Naive B cell (primary cell): ENCODE measurements at regions not wholly inside any gene's neighbourhood (a gene's known extent, or its start where the extent isn't known, plus 50 kb on each side); places are given as distances from the start of the nearest gene placed in this dataset.
"Not testable (repeated sequence)": the region's sequence is repeated elsewhere in the genome, so short reads cannot be mapped to it uniquely, and the experiment has no call there.

Experiments used
- ATAC-seq, 2 donors: fragments of 150-1000 bp; cut with Tn5 transposase; 2 replicates each; pipeline ENCODE4 v1.10.0; 2021; ENCODE audit warnings: low read depth in 2 of 2, mild to moderate bottlenecking in 2 of 2, moderate library complexity in 2 of 2
- DNase-seq: peaks from one replicate; pipeline ENCODE4 v3.0.0; 2022
- H3K27ac Mint-ChIP-seq, 6 donors: one replicate each; pipeline ENCODE4 v1.8.0; 2020 to 2022; ENCODE audit warnings: mild to moderate bottlenecking in 6 of 6, mixed read lengths in 6 of 6, moderate library complexity in 5 of 6, inconsistent platforms in 2 of 6
- H3K27me3 Mint-ChIP-seq, 3 donors: one replicate each; pipeline ENCODE4 v1.8.0; 2021 to 2022; ENCODE audit warnings: mixed read lengths in 3 of 3, mild to moderate bottlenecking in 1 of 3
- H3K36me3 Mint-ChIP-seq, 2 donors: one replicate each; pipeline ENCODE4 v1.8.0; 2020 to 2022; ENCODE audit warnings: mixed read lengths in 2 of 2, inconsistent platforms in 1 of 2, mild to moderate bottlenecking in 1 of 2
- H3K4me1 Mint-ChIP-seq, 3 donors: one replicate each; pipeline ENCODE4 v1.8.0; 2020 to 2022; ENCODE audit warnings: mixed read lengths in 3 of 3, inconsistent platforms in 1 of 3, mild to moderate bottlenecking in 1 of 3, moderate library complexity in 1 of 3
- H3K4me3 Mint-ChIP-seq, 8 donors: one replicate each; pipeline ENCODE4 v1.8.0; 2020 to 2022; ENCODE audit warnings: mild to moderate bottlenecking in 8 of 8, mixed read lengths in 8 of 8, moderate library complexity in 8 of 8, inconsistent platforms in 2 of 8
- H3K9me3 Mint-ChIP-seq, 7 donors: one replicate each; pipeline ENCODE4 v1.8.0; 2020 to 2022; ENCODE audit warnings: mixed read lengths in 7 of 7, mild to moderate bottlenecking in 5 of 7, inconsistent platforms in 2 of 7, moderate library complexity in 1 of 7

DNA sequence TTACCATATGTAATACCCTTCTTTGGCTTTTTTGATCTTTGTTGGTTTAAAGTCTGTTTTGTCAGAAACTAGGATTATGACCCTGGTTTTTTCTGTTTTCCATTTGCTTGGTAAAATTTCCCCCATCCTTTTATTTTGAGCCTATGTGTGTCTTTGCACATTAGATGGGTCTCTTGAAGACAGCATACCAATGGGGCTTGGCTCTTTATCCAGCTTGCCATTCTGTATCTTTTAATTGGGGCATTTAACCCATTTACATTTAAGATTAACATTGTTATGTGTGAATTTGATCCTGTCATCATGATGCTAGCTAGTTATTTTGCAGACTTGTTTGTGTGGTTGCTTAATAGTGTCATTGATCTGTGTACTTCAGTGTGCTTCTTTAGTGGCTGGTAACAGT is 103.1 kb upstream of the PHF24 start:
- H3K4me1 Mint-ChIP-seq, ATAC-seq, DNase-seq, H3K27ac Mint-ChIP-seq, H3K4me3 Mint-ChIP-seq: not testable (repeated sequence)
- peaks cover 15 to 32% (median 22%) of the 10 kb centered on the region in 3 donors for H3K27me3 Mint-ChIP-seq
- H3K9me3 Mint-ChIP-seq, result peaks cover 0 to 42% (median 34%) of the 10 kb centered on the region in 7 donors
- peaks cover 7 to 23% of the 10 kb centered on the region in 2 donors for H3K36me3 Mint-ChIP-seq

DNA sequence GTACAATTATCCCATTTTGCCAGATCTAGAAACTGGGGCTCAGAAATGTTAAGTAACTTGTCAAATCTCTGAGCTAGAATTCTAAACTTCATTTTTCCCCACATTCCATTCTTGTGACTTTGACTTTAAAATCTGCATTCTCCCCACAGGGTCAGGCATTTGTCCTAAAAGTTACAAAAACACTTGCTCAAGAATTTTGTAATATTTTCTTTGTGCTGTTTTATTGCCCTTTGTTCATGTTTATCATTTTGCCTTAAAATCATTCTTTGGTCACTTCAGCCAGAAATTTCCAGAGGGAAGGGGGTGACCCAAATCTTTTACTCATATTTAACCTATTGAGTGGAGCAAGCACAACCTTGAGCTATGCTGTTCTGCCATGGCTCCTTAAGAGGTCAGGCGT is 120.1 kb upstream of the CCL21 start:
- ATAC-seq, result no peak
- no peak overlapping the region for H3K4me3 Mint-ChIP-seq
- no peak overlapping the region for H3K27ac Mint-ChIP-seq
- H3K4me1 Mint-ChIP-seq, result no peaks in the 10 kb centered on the region
- no peak for DNase-seq
- H3K9me3 Mint-ChIP-seq, result no peaks in the 10 kb centered on the region
- H3K36me3 Mint-ChIP-seq, result no peaks in the 10 kb centered on the region
- H3K27me3 Mint-ChIP-seq, result peaks cover 8 to 19% (median 14%) of the 10 kb centered on the region in 3 donors

DNA sequence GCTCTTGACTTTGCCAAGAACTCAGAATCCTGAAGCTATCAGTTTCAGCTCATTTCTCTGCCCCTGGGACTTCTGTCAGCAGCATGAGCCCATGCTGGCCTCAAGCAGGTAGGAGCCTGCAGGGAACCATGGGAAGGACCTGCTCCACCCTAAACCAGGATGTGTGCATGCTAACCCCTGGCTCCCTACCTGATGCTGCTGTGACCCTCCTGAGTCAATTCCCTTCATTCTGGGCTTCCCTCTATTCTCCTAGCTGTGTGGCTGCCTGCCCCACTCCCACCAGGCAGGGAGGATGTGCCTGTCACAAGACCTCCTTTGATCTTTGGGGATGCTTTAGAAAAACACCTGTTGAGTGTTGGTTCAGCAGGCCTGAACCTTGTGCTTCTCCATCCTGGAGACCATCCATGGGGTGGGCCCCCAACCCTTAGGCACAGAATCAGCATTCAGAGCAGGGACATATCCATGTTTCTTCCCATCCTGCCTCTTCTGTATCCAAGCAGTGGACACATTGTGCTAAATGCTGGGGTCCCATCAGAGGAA is 117.1 kb upstream of the CCL21 start:
- H3K27ac Mint-ChIP-seq, result no peak overlapping the region
- no peaks in the 10 kb centered on the region for H3K9me3 Mint-ChIP-seq
- DNase-seq (no peak), ATAC-seq (no peak)
- H3K36me3 Mint-ChIP-seq, result no peaks in the 10 kb centered on the region
- H3K4me1 Mint-ChIP-seq, result no peaks in the 10 kb centered on the region
- peaks cover 20 to 31% (median 24%) of the 10 kb centered on the region in 3 donors for H3K27me3 Mint-ChIP-seq
- no peak overlapping the region for H3K4me3 Mint-ChIP-seq

DNA sequence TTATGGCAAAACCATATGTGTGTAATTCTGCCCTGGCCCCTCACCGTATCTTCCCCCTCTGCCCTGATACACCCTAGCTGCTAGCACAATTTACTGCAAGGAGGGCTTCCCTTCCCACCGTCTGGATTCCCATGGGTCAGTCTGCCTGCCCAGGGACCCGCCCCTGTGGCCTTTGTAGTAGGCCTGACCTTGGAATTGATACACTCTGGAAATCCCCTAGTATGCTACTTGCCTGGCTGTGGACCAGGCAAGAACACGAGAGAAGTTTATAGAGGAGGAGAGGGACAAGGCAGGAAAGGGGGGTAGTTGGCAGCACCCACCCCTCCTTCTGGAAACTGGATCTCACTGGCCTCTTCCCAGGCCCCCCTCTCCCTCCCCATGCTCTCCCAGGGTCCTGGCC is 115.8 kb upstream of the CCL21 start:
- no peaks in the 10 kb centered on the region for H3K36me3 Mint-ChIP-seq
- no peak overlapping the region for H3K27ac Mint-ChIP-seq
- H3K4me3 Mint-ChIP-seq, result no peak overlapping the region
- DNase-seq (no peak), ATAC-seq (no peak)
- H3K4me1 Mint-ChIP-seq, result no peaks in the 10 kb centered on the region
- peaks cover 19 to 25% (median 25%) of the 10 kb centered on the region in 3 donors for H3K27me3 Mint-ChIP-seq
- H3K9me3 Mint-ChIP-seq, result peaks cover 0 to 9% (median 2%) of the 10 kb centered on the region in 7 donors

DNA sequence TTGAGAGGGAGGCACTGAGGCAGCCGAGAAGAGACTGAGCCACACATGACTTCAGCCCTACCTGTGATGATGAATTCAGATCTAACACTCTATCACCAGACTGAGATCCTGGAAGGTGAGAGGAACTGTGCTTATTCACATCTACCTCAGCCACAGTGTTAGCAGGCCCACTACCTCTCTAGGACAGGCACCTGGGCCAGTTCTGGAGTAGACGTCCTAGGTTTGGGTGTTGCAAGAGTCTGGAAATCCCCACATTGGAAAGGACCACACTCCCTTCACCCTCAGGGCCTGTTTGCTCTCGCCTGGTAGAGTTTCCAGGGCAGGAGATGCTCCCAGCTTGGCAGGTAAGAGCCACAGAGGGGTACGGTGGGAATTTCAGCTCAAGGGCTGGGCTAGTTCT is 113.8 kb upstream of the CCL21 start:
- Mint-ChIP-seq H3K27me3 (peaks cover 13 to 25% (median 19%) of the 10 kb centered on the region in 3 donors), H3K27ac (no peak overlapping the region)

DNA sequence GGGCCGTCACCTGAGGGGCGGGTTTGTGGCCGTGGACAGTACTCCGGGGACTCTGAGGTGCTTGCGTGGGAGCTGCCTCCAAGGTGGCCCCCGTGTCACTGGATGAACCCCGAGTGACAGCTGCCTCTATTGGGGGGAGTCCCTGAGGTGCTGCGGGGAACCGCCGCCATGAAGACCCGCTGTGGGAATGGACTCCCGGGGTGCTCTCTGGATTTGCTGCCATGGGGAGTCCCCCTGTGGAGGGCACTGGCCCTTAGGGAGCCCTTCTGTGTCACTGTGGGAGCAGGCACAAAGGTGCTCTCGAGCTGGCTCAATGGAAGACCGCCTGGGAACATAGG is 100.2 kb upstream of the CCL21 start:
- ATAC-seq (no peak), DNase-seq (no peak)
- no peak overlapping the region for H3K27ac Mint-ChIP-seq
- peaks cover 12 to 62% (median 32%) of the 10 kb centered on the region in 7 donors for H3K9me3 Mint-ChIP-seq
- peaks cover 46 to 62% (median 61%) of the 10 kb centered on the region in 3 donors for H3K27me3 Mint-ChIP-seq
- H3K36me3 Mint-ChIP-seq, result peaks cover 3 to 12% of the 10 kb centered on the region in 2 donors
- no peak overlapping the region for H3K4me3 Mint-ChIP-seq
- H3K4me1 Mint-ChIP-seq, result peaks cover 0 to 4% (median 3%) of the 10 kb centered on the region in 3 donors

More for the DNA sequence above, 113.8 kb upstream of the CCL21 start:
- no peak for ATAC-seq
- DNase-seq, result no peak
- no peaks in the 10 kb centered on the region for H3K4me1 Mint-ChIP-seq
- no peaks in the 10 kb centered on the region for H3K36me3 Mint-ChIP-seq
- H3K4me3 Mint-ChIP-seq, result no peak overlapping the region
- H3K9me3 Mint-ChIP-seq, result peaks cover 3 to 29% (median 10%) of the 10 kb centered on the region in 7 donors

DNA sequence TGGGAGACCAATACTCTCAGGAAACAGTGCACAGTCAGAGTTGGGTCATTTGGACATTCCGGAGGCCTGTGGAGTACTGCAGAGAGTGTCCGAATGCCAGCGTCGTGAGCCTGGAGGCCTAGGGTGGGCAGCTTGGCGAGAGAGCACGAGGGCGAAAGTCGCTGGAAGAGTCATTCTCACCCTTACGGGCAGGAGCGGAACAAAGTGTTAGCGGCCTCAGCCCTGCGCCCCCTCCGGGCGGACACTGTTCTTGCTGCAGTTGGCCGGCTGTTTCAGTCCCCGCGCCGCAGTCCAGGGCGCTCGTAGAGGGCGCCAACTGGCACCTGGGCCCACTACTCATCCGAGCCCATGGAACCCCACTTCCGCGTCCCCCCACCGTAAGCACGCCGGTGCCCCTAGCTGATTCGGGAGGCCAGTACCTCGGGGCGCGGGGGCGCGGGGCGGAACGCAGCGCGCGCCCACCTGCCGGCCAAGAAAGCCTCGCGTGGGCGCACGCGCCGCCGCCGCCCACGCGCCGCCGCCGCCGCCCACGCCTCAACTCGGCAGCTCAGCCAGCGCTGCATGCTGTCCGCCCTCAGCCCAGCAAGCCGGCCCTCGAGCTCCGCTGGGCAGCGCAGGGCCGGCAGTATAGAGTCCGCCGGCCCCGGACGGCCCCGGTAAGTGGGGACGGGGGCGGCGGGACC is 99.7 kb upstream of the CCL21 start:
- H3K27me3 Mint-ChIP-seq, result peaks cover 46 to 62% (median 60%) of the 10 kb centered on the region in 3 donors
- peaks cover 13 to 67% (median 34%) of the 10 kb centered on the region in 7 donors for H3K9me3 Mint-ChIP-seq
- ATAC-seq, result no peak
- no peak for DNase-seq
- H3K36me3 Mint-ChIP-seq, result peaks cover 3 to 12% of the 10 kb centered on the region in 2 donors
- H3K27ac Mint-ChIP-seq, result no peak overlapping the region
- peaks cover 0 to 4% (median 3%) of the 10 kb centered on the region in 3 donors for H3K4me1 Mint-ChIP-seq
- H3K4me3 Mint-ChIP-seq, result peak overlapping the region in 1 of 8 donors; percentile 15

DNA sequence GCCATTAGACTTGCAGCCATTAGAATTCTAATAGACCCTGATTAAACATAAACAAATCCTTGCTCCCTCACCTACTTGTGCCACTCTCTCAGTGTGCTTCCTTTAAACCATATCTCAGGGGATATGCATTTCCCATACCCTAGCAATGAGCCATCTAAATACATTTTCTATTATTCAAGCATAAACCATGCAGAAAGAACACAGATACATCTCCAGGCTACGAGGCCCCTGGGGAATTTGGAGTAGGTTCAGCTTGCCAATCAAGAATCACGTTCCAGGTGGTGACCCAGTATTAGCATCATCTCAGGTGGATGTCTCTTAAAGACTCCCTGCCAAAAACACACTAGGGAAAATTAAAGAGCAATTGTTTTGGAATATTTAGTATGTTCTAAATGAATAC is 93.0 kb upstream of the CCL21 start:
- Mint-ChIP-seq H3K36me3 (peaks cover 0 to 3% of the 10 kb centered on the region in 2 donors), H3K4me1 (no peaks in the 10 kb centered on the region), H3K4me3 (no peak overlapping the region), H3K27me3 (peaks cover 23 to 42% (median 34%) of the 10 kb centered on the region in 3 donors), H3K27ac (no peak overlapping the region), H3K9me3 (peaks cover 3 to 46% (median 18%) of the 10 kb centered on the region in 7 donors)
- no peak for DNase-seq
- ATAC-seq, result no peak

DNA sequence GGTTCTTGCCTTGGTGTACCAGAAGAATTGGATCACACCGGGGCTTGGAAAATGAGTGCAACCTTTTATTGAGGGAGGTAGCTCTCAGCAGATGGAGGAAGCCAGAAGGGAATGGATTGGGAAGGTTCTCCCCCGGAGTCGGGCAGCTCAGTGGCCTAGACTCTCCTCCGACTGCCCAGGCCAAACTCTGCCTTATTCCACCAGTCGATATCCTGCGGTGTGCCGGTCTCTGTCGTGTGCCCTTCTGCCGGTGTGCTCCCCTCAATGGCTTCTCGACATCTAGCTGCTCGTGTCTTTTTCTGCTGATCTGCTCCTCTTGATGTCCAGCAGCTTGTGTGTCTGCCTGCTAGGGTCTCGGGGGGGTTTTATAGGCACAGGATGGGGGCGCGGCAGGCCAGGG is 87.4 kb upstream of the CCL21 start:
- no peaks in the 10 kb centered on the region for H3K4me1 Mint-ChIP-seq
- H3K27ac Mint-ChIP-seq, result no peak overlapping the region
- DNase-seq (no peak), ATAC-seq (no peak)
- peaks cover 10 to 40% (median 25%) of the 10 kb centered on the region in 3 donors for H3K27me3 Mint-ChIP-seq
- H3K4me3 Mint-ChIP-seq, result no peak overlapping the region
- H3K9me3 Mint-ChIP-seq, result peaks cover 0 to 33% (median 3%) of the 10 kb centered on the region in 7 donors
- H3K36me3 Mint-ChIP-seq, result no peaks in the 10 kb centered on the region

DNA sequence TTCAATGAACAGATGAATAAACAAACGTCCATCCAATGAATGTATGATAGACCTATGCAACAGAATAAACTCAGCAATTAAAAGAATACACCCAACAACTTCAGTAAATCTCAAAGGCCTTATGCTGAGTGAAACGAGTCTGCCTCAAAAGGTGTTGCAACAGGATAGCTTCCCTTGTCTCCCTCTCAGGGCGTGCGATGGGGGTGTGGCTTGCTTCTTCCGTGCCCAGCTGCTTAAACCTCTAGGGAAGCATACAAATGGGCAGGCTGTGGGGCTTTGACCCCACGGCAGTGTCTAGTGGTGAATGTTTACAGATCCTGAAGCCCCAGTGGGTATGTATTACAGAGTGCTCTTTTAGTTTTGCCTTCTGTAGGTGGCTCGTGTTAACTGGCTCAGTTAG is 87.0 kb upstream of the CCL21 start:
- Mint-ChIP-seq H3K27me3 (peaks cover 13 to 40% (median 23%) of the 10 kb centered on the region in 3 donors), H3K36me3 (no peaks in the 10 kb centered on the region), H3K4me3 (no peak overlapping the region), H3K27ac (no peak overlapping the region), H3K9me3 (peaks cover 0 to 33% (median 3%) of the 10 kb centered on the region in 7 donors), H3K4me1 (no peaks in the 10 kb centered on the region)
- DNase-seq, result no peak
- no peak for ATAC-seq

DNA sequence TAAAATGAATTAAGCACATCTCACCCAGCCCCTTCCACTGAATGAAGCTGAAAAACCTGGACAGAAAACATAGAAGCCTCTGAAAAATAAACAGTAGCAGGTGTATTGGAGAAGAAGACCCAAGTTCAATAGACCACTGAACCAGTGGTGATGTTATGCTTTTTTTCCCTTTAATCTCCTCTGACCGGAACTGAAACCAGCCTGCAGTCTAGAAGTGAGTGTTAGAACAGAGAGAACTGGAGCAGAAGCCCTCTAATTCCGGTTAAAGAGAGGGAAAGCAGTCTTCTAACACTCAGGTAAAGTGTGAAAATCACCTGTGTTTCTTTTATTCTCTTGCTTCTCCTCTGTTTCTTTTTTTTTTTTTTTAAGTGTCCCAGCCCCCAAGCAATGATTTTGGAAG is 83.5 kb upstream of the CCL21 start:
- H3K36me3 Mint-ChIP-seq, result no peaks in the 10 kb centered on the region
- H3K27me3 Mint-ChIP-seq, result peaks cover 37 to 61% (median 44%) of the 10 kb centered on the region in 3 donors
- ATAC-seq (no peak), DNase-seq (no peak)
- no peaks in the 10 kb centered on the region for H3K4me1 Mint-ChIP-seq
- H3K27ac Mint-ChIP-seq, result no peak overlapping the region
- H3K9me3 Mint-ChIP-seq, result peaks cover 0 to 17% (median 3%) of the 10 kb centered on the region in 7 donors
- no peak overlapping the region for H3K4me3 Mint-ChIP-seq

DNA sequence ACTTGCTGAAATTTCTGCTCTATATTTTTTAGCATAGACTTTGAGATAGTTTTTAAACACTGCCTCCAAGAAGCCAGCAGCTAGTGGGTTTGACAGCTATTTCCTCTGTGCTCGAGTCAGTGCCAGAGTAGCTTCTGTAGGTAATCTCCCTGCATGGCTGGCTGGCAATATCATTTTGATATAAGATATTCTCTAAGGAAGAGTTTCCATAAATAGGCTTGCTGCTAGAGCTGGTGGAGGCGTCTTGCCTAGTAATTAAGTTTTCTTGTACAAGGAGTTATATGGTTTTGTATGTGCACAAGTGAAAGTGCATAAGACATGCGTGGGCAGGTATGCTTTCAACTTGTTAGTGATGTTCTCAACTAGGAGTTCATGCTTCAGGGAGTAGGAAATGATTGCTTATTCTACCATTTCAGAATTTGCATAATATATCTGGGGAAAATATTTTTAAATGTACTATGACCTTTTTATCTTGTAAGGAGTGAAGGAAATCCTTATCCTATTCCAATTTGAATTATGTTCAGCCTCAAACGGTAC is 74.1 kb upstream of the CCL21 start:
- Mint-ChIP-seq H3K27ac (no peak overlapping the region), H3K4me1 (peaks cover 0 to 1% (median 0%) of the 10 kb centered on the region in 3 donors), H3K27me3 (peaks cover 21 to 24% (median 22%) of the 10 kb centered on the region in 3 donors), H3K9me3 (peaks cover 0 to 2% (median 0%) of the 10 kb centered on the region in 7 donors), H3K36me3 (no peaks in the 10 kb centered on the region), H3K4me3 (no peak overlapping the region)
- DNase-seq (no peak), ATAC-seq (no peak)

DNA sequence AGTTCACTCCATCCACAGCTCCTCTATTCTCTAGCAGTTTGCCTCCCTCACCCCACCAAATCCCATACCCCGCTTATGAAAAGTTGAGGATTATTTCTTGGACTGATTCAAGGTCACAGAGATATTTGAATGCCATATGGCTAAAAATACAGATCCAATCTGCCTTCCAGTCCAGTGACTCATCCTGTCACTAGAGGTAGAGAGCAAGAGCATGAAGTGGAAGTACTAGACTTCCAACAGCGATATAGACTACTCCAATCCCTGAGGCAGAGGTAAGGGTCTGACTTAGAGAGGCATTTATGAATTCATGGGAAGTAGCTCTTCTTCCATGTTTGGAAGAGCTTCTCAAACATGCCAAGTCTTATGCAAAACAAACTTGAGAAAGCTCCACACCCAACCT is 72.4 kb upstream of the CCL21 start:
- H3K27ac Mint-ChIP-seq, result no peak overlapping the region
- peaks cover 0 to 4% (median 0%) of the 10 kb centered on the region in 7 donors for H3K9me3 Mint-ChIP-seq
- H3K36me3 Mint-ChIP-seq, result no peaks in the 10 kb centered on the region
- DNase-seq, result no peak
- peaks cover 0 to 1% (median 0%) of the 10 kb centered on the region in 3 donors for H3K4me1 Mint-ChIP-seq
- no peak for ATAC-seq
- H3K27me3 Mint-ChIP-seq, result peaks cover 19 to 30% (median 25%) of the 10 kb centered on the region in 3 donors
- no peak overlapping the region for H3K4me3 Mint-ChIP-seq

DNA sequence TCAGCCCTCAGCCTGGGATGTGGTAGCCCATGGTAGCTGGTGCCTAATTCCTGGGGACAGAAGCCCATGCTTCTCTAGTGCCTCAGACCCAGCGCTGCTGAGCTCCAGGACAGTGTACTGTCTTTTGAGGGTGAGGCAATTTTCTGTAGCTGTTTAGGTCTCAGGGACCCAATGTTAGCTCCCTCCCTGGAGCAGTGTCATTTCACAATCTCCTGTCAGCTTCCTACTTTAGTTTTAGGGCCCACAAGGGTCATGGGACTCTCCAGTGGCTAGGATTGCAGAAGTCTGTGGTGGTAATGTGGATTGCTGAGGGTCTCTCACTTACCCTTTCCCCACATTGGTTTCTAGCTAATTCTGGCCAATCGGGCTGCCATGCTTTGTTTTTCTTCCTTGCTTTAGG is 67.7 kb upstream of the CCL21 start:
- no peak for DNase-seq
- no peak for ATAC-seq
- Mint-ChIP-seq H3K27ac (no peak overlapping the region), H3K36me3 (peaks cover 0 to 7% of the 10 kb centered on the region in 2 donors), H3K4me1 (no peaks in the 10 kb centered on the region), H3K4me3 (no peak overlapping the region), H3K27me3 (peaks cover 32 to 45% (median 42%) of the 10 kb centered on the region in 3 donors), H3K9me3 (peaks cover 5 to 29% (median 10%) of the 10 kb centered on the region in 7 donors)
